IMR-90 (cell line): ENCODE measurements at regions not wholly inside any gene's neighbourhood (a gene's known extent, or its start where the extent isn't known, plus 50 kb on each side); places are given as distances from the start of the nearest gene placed in this dataset.

ENCODE experiments used
- BHLHE40 ChIP-seq: fragments of 150-350 bp; IDR thresholded peaks from 2 replicates; pipeline ENCODE4 v1.6.1; 2016; ENCODE audit warnings: mild to moderate bottlenecking, low read depth, low read length
- CEBPB ChIP-seq: IDR thresholded peaks from 2 replicates; pipeline ENCODE4 v1.6.1; 2012; ENCODE audit warnings: low read depth, low read length, improper control_type of control experiment
- CHD1 ChIP-seq: IDR thresholded peaks from 2 replicates; pipeline ENCODE4 v1.6.1; 2012; ENCODE audit warnings: low read depth, low read length, improper control_type of control experiment
- MAFK ChIP-seq: IDR thresholded peaks from 2 replicates; pipeline ENCODE4 v1.6.1; 2012; ENCODE audit warnings: low read depth, low read length, improper control_type of control experiment
- MXI1 ChIP-seq: IDR thresholded peaks from 2 replicates; pipeline ENCODE4 v1.6.1; 2012; ENCODE audit warnings: low read depth, mild to moderate bottlenecking, low read length, moderate library complexity, borderline replicate concordance
- NFE2L2 ChIP-seq: fragments of 150-350 bp; IDR thresholded peaks from 2 replicates; pipeline ENCODE4 v1.6.1; 2016; ENCODE audit warnings: low read depth, mild to moderate bottlenecking, low read length
- POLR2A ChIP-seq: IDR thresholded peaks from 2 replicates; pipeline ENCODE4 v1.6.1; 2012; ENCODE audit warnings: mild to moderate bottlenecking, low read depth, low read length
- RAD21 ChIP-seq: IDR thresholded peaks from 2 replicates; pipeline ENCODE4 v1.6.1; 2012; ENCODE audit warnings: low read length, improper control_type of control experiment
- RFX5 ChIP-seq: IDR thresholded peaks from 2 replicates; pipeline ENCODE4 v1.8.0; 2012; ENCODE audit warnings: low read depth, mild to moderate bottlenecking, low read length, moderate library complexity
- TF ChIP-seq, protein P1 (sequence below): conservative IDR thresholded peaks from 2 replicates; pipeline ENCODE4 v1.5.1; 2012; ENCODE audit warnings: mild to moderate bottlenecking, low read depth, low read length, improper control_type of control experiment
- TF ChIP-seq, protein P2 (sequence below): fragments of 150-350 bp; IDR thresholded peaks from 2 replicates; pipeline ENCODE4 v1.6.1; 2017; ENCODE audit warnings: mild to moderate bottlenecking, antibody characterized with exemption, low read length, low read depth

DNA sequence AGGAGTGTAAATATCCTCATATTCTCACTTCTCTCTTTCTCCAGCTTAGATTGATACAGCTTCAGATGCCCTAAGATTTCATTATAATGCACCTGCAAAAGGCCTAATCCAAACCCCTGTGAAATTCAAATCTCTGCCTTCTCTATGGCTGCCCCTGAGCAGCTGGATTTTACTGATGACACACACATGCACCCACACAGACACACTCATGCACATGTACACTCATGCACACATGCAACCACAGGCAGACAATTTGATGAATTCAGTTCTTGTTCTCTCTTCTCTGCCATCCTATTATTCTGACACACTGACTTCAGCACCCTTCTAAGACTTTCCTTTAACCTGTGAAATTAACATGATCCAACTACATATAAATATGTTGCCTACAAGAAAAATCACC lies 563.2 kb downstream of the RNF144A start:
- TF ChIP-seq, protein P1, sequence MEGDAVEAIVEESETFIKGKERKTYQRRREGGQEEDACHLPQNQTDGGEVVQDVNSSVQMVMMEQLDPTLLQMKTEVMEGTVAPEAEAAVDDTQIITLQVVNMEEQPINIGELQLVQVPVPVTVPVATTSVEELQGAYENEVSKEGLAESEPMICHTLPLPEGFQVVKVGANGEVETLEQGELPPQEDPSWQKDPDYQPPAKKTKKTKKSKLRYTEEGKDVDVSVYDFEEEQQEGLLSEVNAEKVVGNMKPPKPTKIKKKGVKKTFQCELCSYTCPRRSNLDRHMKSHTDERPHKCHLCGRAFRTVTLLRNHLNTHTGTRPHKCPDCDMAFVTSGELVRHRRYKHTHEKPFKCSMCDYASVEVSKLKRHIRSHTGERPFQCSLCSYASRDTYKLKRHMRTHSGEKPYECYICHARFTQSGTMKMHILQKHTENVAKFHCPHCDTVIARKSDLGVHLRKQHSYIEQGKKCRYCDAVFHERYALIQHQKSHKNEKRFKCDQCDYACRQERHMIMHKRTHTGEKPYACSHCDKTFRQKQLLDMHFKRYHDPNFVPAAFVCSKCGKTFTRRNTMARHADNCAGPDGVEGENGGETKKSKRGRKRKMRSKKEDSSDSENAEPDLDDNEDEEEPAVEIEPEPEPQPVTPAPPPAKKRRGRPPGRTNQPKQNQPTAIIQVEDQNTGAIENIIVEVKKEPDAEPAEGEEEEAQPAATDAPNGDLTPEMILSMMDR = no peak
- no peak for TF ChIP-seq RFX5
- no peak for TF ChIP-seq CEBPB
- TF ChIP-seq RAD21 = no peak
- TF ChIP-seq NFE2L2 = no peak
- no peak for TF ChIP-seq POLR2A
- no peak for TF ChIP-seq MAFK
- TF ChIP-seq CHD1 = no peak
- no peak for TF ChIP-seq BHLHE40
- no peak for TF ChIP-seq MXI1
- TF ChIP-seq, protein P2, sequence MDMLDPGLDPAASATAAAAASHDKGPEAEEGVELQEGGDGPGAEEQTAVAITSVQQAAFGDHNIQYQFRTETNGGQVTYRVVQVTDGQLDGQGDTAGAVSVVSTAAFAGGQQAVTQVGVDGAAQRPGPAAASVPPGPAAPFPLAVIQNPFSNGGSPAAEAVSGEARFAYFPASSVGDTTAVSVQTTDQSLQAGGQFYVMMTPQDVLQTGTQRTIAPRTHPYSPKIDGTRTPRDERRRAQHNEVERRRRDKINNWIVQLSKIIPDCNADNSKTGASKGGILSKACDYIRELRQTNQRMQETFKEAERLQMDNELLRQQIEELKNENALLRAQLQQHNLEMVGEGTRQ = no peak
